Neural cell (in vitro differentiated cells): ENCODE measurements at regions not wholly inside any gene's neighbourhood (a gene's known extent, or its start where the extent isn't known, plus 50 kb on each side); places are given as distances from the start of the nearest gene placed in this dataset.

Experiments used
- H2AFZ ChIP-seq: fragments of 200-600, 300-800 bp; sonication (generic), shearing (Covaris generic); 2 replicates; pipeline ENCODE4 v1.6.0; 2014; ENCODE audit warnings: low read depth, mild to moderate bottlenecking, antibody characterized with exemption, low read length, moderate library complexity
- H3F3A ChIP-seq: fragments of 200-600 bp; shearing (Covaris generic); 2 replicates; pipeline ENCODE4 v1.6.1; 2016; ENCODE audit warnings: mild to moderate bottlenecking, moderate library complexity, mixed read lengths, antibody characterized with exemption, low read length; ENCODE audit not compliant: insufficient read depth, poor library complexity, severe bottlenecking
- H3K27ac ChIP-seq: fragments of 200-600, 300-800 bp; sonication (generic), shearing (Covaris generic); 2 replicates; pipeline ENCODE4 v1.5.1; 2014; ENCODE audit warnings: mild to moderate bottlenecking, low read length, moderate library complexity
- H3K27me3 ChIP-seq: fragments of 300-800, 200-600 bp; sonication (generic), shearing (Covaris generic); 2 replicates; pipeline ENCODE4 v1.6.0; 2014; ENCODE audit warnings: mild to moderate bottlenecking, low read depth, low read length, moderate library complexity; ENCODE audit not compliant: insufficient read depth
- H3K36me3 ChIP-seq: fragments of 300-800, 200-600 bp; sonication (generic), shearing (Covaris generic); 2 replicates; pipeline ENCODE4 v1.5.1; 2014; ENCODE audit warnings: mild to moderate bottlenecking, antibody characterized with exemption, low read length, moderate library complexity; ENCODE audit not compliant: insufficient read depth
- H3K4me2 ChIP-seq: fragments of 300-800, 200-600 bp; sonication (generic), shearing (Covaris generic); 2 replicates; pipeline ENCODE4 v1.6.0; 2014; ENCODE audit warnings: mild to moderate bottlenecking, low read length
- H3K4me3 ChIP-seq: fragments of 300-800, 200-600 bp; sonication (generic), shearing (Covaris generic); 2 replicates; pipeline ENCODE4 v1.5.1; 2014; ENCODE audit warnings: mild to moderate bottlenecking, low read length, moderate library complexity
- H3K79me2 ChIP-seq: fragments of 200-600 bp; shearing (Covaris generic); replicated peaks from 2 replicates; pipeline ENCODE4 v1.6.0; 2014; ENCODE audit warnings: mild to moderate bottlenecking, low read length, moderate library complexity; ENCODE audit not compliant: insufficient read depth
- H3K9ac ChIP-seq: fragments of 300-800, 200-600 bp; sonication (generic), shearing (Covaris generic); 2 replicates; pipeline ENCODE4 v1.6.1; 2016; ENCODE audit warnings: mild to moderate bottlenecking, low read length, mixed read lengths
- H3K9me2 ChIP-seq: fragments of 200-600 bp; shearing (Covaris generic); 2 replicates; pipeline ENCODE4 v1.6.1; 2016; ENCODE audit warnings: mild to moderate bottlenecking, low read length, mixed read lengths; ENCODE audit not compliant: insufficient read depth
- H3K9me3 ChIP-seq: fragments of 200-600, 300-800 bp; sonication (generic), shearing (Covaris generic); 2 replicates; pipeline ENCODE4 v1.6.1; 2016; ENCODE audit warnings: mild to moderate bottlenecking, mixed run types, low read length, moderate library complexity, mixed read lengths
- H4K20me1 ChIP-seq: fragments of 200-600 bp; shearing (Covaris generic); 2 replicates; pipeline ENCODE4 v1.6.1; 2016; ENCODE audit warnings: mild to moderate bottlenecking, mixed run types; ENCODE audit not compliant: insufficient read depth
- EP300 ChIP-seq: fragments of 450-650 bp; conservative IDR thresholded peaks from 2 replicates; pipeline ENCODE4 v1.6.1; 2014; ENCODE audit warnings: antibody characterized with exemption, mild to moderate bottlenecking, moderate library complexity; ENCODE audit not compliant: poor library complexity, severe bottlenecking
- EZH2 ChIP-seq: fragments of 200-600, 300-800 bp; shearing (Covaris generic), sonication (generic); IDR thresholded peaks from 2 replicates; pipeline ENCODE4 v1.6.1; 2014; ENCODE audit warnings: antibody characterized with exemption, low read length, borderline replicate concordance, mild to moderate bottlenecking; ENCODE audit not compliant: insufficient read depth, poor library complexity, severe bottlenecking
- MXI1 ChIP-seq: fragments of 450-650 bp; conservative IDR thresholded peaks from 2 replicates; pipeline ENCODE4 v1.6.1; 2014; ENCODE audit warnings: antibody characterized with exemption, mild to moderate bottlenecking; ENCODE audit not compliant: poor library complexity, severe bottlenecking
- POLR2AphosphoS5 ChIP-seq: IDR thresholded peaks from 2 replicates; pipeline ENCODE4 v1.6.1; 2012
- RAD21 ChIP-seq: fragments of 450-650 bp; conservative IDR thresholded peaks from 2 replicates; pipeline ENCODE4 v1.6.1; 2014; ENCODE audit warnings: antibody characterized with exemption, mild to moderate bottlenecking, moderate library complexity
- SMC3 ChIP-seq: fragments of 450-650 bp; conservative IDR thresholded peaks from 2 replicates; pipeline ENCODE4 v1.6.1; 2014; ENCODE audit warnings: antibody characterized with exemption, mild to moderate bottlenecking, moderate library complexity; ENCODE audit not compliant: poor library complexity
- TAF1 ChIP-seq: IDR thresholded peaks from 2 replicates; pipeline ENCODE4 v1.6.1; 2012; ENCODE audit warnings: low read depth
- TF ChIP-seq, protein P1 (sequence below): fragments of 450-650 bp; IDR thresholded peaks from 2 replicates; pipeline ENCODE4 v1.5.1; 2014; ENCODE audit warnings: antibody characterized with exemption, mild to moderate bottlenecking, moderate library complexity; ENCODE audit not compliant: poor library complexity, severe bottlenecking
- TF ChIP-seq, protein P2 (sequence below): IDR thresholded peaks from 2 replicates; pipeline ENCODE4 v1.6.1; 2012; ENCODE audit warnings: borderline replicate concordance

DNA sequence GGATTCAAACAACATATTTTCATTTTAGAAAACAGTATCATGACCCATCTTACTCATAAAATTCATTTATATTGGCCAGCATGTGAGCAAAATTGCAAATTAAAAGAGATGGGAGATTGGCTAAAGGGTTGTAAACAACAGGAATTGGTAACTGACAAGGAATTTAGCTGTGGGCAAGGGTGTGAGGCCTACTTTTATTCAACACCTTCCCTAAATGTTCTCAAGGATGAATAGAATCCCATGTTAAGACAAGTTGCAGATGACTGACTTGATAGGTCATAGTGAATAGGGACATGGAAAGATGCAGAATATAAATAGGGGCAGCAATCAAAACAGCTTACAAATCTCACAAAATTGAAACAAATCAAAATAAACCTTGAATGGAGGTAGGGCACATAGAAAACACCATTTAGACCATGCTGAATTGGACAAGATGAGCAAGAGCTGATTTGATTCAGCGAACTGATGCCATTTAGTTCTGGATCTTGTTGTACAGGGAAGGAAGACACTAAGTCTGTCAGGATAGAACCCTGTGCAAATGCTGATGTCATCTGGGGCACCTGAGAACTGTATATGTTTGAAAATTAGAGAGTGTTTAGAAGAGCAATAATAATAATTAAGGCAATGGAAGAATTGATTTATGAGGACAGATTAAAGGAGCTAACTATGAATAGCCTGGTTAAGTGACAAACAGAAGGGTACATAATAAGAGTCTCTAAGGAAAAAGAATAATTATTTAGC, 509.7 kb downstream of the ZEB2 start:
- H3K27me3 ChIP-seq, result no peaks in the 10 kb centered on the region
- no peak for TF ChIP-seq SMC3
- TF ChIP-seq POLR2AphosphoS5, result no peak
- TF ChIP-seq EZH2, result no peak
- no peak for TF ChIP-seq RAD21
- no peak for TF ChIP-seq EP300
- TF ChIP-seq, protein P1, sequence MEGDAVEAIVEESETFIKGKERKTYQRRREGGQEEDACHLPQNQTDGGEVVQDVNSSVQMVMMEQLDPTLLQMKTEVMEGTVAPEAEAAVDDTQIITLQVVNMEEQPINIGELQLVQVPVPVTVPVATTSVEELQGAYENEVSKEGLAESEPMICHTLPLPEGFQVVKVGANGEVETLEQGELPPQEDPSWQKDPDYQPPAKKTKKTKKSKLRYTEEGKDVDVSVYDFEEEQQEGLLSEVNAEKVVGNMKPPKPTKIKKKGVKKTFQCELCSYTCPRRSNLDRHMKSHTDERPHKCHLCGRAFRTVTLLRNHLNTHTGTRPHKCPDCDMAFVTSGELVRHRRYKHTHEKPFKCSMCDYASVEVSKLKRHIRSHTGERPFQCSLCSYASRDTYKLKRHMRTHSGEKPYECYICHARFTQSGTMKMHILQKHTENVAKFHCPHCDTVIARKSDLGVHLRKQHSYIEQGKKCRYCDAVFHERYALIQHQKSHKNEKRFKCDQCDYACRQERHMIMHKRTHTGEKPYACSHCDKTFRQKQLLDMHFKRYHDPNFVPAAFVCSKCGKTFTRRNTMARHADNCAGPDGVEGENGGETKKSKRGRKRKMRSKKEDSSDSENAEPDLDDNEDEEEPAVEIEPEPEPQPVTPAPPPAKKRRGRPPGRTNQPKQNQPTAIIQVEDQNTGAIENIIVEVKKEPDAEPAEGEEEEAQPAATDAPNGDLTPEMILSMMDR, result no peak
- TF ChIP-seq, protein P2, sequence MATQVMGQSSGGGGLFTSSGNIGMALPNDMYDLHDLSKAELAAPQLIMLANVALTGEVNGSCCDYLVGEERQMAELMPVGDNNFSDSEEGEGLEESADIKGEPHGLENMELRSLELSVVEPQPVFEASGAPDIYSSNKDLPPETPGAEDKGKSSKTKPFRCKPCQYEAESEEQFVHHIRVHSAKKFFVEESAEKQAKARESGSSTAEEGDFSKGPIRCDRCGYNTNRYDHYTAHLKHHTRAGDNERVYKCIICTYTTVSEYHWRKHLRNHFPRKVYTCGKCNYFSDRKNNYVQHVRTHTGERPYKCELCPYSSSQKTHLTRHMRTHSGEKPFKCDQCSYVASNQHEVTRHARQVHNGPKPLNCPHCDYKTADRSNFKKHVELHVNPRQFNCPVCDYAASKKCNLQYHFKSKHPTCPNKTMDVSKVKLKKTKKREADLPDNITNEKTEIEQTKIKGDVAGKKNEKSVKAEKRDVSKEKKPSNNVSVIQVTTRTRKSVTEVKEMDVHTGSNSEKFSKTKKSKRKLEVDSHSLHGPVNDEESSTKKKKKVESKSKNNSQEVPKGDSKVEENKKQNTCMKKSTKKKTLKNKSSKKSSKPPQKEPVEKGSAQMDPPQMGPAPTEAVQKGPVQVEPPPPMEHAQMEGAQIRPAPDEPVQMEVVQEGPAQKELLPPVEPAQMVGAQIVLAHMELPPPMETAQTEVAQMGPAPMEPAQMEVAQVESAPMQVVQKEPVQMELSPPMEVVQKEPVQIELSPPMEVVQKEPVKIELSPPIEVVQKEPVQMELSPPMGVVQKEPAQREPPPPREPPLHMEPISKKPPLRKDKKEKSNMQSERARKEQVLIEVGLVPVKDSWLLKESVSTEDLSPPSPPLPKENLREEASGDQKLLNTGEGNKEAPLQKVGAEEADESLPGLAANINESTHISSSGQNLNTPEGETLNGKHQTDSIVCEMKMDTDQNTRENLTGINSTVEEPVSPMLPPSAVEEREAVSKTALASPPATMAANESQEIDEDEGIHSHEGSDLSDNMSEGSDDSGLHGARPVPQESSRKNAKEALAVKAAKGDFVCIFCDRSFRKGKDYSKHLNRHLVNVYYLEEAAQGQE, result no peak
- no peak for TF ChIP-seq MXI1
- TF ChIP-seq TAF1, result no peak

DNA sequence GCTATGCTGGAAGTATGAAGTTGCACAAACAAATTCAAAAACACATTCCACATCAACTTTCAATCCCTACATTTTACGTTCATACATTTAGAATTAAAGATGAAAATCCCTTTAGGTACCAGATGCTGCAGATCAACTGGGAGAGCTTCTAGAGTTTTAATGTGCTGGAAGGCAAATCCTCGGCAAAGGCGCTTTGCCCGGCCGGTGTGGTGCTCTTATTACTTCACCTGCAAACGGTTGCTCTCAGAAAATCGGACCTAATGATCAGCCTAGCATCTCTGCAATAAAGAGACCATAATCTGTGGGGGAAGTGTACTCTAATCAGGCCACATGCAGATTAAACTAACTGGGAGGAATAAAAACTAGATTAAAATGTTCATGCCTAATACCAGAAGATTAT, 513.8 kb downstream of the ZEB2 start:
- Histone ChIP-seq H4K20me1 (no peaks in the 10 kb centered on the region), H3K27me3 (no peaks in the 10 kb centered on the region), H3K27ac (no peak overlapping the region), H3K4me2 (no peak overlapping the region), H2AFZ (no peak overlapping the region), H3K36me3 (no peaks in the 10 kb centered on the region), H3K9me2 (no peaks in the 10 kb centered on the region), H3K9ac (no peak overlapping the region), H3K4me3 (no peak overlapping the region), H3K79me2 (no peaks in the 10 kb centered on the region), H3F3A (no peaks in the 10 kb centered on the region), H3K9me3 (no peaks in the 10 kb centered on the region)
- TF ChIP-seq EZH2, result no peak
- TF ChIP-seq EP300, result no peak
- TF ChIP-seq, protein P1, result no peak
- TF ChIP-seq, protein P2, result no peak
- TF ChIP-seq MXI1, result no peak
- TF ChIP-seq RAD21, result no peak

More for the DNA sequence above, 509.7 kb downstream of the ZEB2 start:
- Histone ChIP-seq H3K36me3 (no peaks in the 10 kb centered on the region), H3K9ac (no peak overlapping the region), H2AFZ (no peak overlapping the region), H3K9me3 (no peaks in the 10 kb centered on the region), H3K4me2 (no peak overlapping the region), H3K27ac (no peak overlapping the region), H3F3A (no peaks in the 10 kb centered on the region), H3K79me2 (no peaks in the 10 kb centered on the region), H4K20me1 (no peaks in the 10 kb centered on the region), H3K9me2 (no peaks in the 10 kb centered on the region), H3K4me3 (no peak overlapping the region)
